NCI-H748 (cell line): ENCODE measurements at regions not wholly inside any gene's neighbourhood (a gene's known extent, or its start where the extent isn't known, plus 50 kb on each side); places are given as distances from the start of the nearest gene placed in this dataset.
A peak's percentile ranks its signal among the peaks of the same experiment; 100 is the strongest.
"Not testable (repeated sequence)": the region's sequence is repeated elsewhere in the genome, so short reads cannot be mapped to it uniquely, and the experiment has no call there.

Experiments used
- DNase-seq: peaks from one replicate; lab custom pipeline; 2025; ENCODE audit not compliant: unreplicated experiment; lab: John Stamatoyannopoulos, UW

- DNase-seq = peak; percentile 83
Observed at GRCh38 chr6:9139746-9140145, 704.4 kb upstream of the SLC35B3 start.

GRCh38 chr6:9138936-9139335, 703.6 kb upstream of the SLC35B3 start:
- peak; percentile 34 for DNase-seq

GRCh38 chr6:9136141-9136822, 700.9 kb upstream of the SLC35B3 start:
- no peak for DNase-seq

GRCh38 chr6:9131616-9132015, 696.3 kb upstream of the SLC35B3 start:
- peak; percentile 91 for DNase-seq

GRCh38 chr6:9131201-9131600, 695.9 kb upstream of the SLC35B3 start:
- no peak for DNase-seq

- no peak for DNase-seq
Observed at GRCh38 chr6:9128970-9129369, 693.6 kb upstream of the SLC35B3 start.

- DNase-seq = peak; percentile 55
Observed at GRCh38 chr6:9126878-9127560, 691.7 kb upstream of the SLC35B3 start.

GRCh38 chr6:9126034-9126433, 690.7 kb upstream of the SLC35B3 start:
- not testable (repeated sequence) for DNase-seq

GRCh38 chr6:9121549-9121948, 686.2 kb upstream of the SLC35B3 start:
- no peak for DNase-seq

GRCh38 chr6:9116026-9116425, 680.7 kb upstream of the SLC35B3 start:
- no peak for DNase-seq

GRCh38 chr6:9112544-9112943, 677.2 kb upstream of the SLC35B3 start:
- DNase-seq = no peak

- no peak for DNase-seq
Observed at GRCh38 chr6:9103876-9104521, 668.7 kb upstream of the SLC35B3 start.

- peak; percentile 26 for DNase-seq
Observed at GRCh38 chr6:9101920-9102319, 666.6 kb upstream of the SLC35B3 start.

- peak; percentile 13 for DNase-seq
Observed at GRCh38 chr6:9100869-9101580, 665.7 kb upstream of the SLC35B3 start.

GRCh38 chr6:9095729-9096128, 660.4 kb upstream of the SLC35B3 start:
- DNase-seq = peak; percentile 100

GRCh38 chr6:9095137-9095536, 659.8 kb upstream of the SLC35B3 start:
- no peak for DNase-seq

GRCh38 chr6:9089724-9090123, 654.4 kb upstream of the SLC35B3 start:
- no peak for DNase-seq

GRCh38 chr6:9087470-9087869, 652.1 kb upstream of the SLC35B3 start:
- DNase-seq = peak; percentile 85

GRCh38 chr6:9086331-9086730, 651.0 kb upstream of the SLC35B3 start:
- DNase-seq = no peak

GRCh38 chr6:9085709-9086070, 650.3 kb upstream of the SLC35B3 start:
- no peak for DNase-seq

GRCh38 chr6:9085054-9085708, 649.8 kb upstream of the SLC35B3 start:
- peak; percentile 73 for DNase-seq
